Fibroblast of skin of right quadriceps (primary cell): ENCODE measurements at regions not wholly inside any gene's neighbourhood (a gene's known extent, or its start where the extent isn't known, plus 50 kb on each side); places are given as distances from the start of the nearest gene placed in this dataset.

Experiments used
- DNase-seq: peaks from one replicate; pipeline ENCODE4 v3.0.0-alpha.2; 2013

DNA sequence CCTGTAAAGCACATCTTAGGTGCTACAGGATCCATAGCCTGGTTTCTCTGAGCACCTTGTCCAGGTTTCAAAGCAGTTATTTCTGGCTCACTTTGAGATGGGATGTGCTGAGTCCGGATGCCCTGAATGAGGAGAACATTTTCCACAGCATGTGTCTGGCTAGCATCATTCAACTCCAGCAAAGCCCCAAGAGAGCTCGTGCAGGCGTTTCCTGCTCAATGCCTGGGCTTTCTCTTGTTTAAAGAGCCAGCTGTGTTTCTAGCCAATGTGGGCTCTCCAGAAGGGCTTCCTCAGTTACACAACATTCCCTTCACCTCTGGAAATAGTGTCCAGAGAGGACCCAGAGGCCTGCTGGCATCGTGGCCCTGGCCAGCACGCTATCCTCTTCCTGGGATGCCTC is 411.7 kb downstream of the DMAC1 start:
- no peak for DNase-seq

DNA sequence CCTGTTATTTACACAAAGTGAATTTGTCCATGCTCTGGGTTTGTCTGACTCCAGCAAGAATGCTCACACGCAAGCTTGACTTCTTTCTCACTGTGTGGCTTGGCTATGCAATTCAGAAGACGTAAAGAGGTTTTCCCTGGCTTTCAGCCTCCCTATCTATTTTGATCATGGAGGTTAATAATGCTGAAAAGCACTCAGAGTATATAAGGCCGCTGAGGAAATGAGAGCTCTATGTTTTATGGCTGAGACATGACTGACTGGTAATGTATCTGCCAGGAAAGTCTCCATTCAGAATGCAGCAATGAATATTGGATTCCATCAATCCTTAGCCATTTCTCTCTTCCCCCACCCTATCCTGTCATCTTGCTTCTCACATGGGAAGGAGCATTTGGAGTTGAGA is 417.3 kb downstream of the DMAC1 start:
- no peak for DNase-seq

DNA sequence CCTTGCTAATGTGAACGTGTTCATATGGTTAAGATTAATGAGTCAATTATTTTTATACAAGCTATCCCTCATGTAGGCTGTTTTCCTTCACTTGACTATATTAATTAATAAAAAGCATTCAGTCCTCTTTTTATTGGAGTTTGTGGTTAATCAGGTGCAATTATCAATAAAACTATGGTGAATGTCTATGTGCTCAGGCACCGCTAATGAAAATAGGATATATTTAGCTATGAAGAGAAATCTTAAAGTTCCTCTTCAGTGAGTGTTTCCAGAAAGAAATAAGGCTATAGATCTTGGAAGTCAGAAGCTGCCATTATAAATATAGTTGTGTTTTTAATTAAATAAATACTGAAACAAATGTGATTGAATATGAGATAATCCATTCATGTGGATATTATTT is 422.1 kb downstream of the DMAC1 start:
- DNase-seq: no peak

DNA sequence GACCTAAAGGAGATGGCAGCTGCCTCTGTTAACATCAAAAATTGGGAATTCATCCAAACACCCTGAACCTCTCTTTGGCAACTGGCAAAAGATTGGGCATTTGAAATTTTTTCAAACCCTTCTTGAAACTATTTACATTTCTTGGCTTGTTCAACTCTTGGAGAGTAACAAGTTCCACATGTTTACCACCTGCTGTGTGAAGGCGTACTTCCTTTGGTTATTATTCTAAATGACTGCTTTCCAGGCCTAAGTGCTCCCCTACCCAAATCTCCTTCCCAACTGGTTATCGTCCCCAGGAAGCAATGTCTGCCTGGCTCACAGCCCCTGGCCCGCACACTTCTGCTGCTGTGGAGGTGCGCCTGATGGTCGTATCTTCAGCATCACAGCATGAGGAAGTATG is 422.7 kb downstream of the DMAC1 start:
- DNase-seq: peak; percentile 54

DNA sequence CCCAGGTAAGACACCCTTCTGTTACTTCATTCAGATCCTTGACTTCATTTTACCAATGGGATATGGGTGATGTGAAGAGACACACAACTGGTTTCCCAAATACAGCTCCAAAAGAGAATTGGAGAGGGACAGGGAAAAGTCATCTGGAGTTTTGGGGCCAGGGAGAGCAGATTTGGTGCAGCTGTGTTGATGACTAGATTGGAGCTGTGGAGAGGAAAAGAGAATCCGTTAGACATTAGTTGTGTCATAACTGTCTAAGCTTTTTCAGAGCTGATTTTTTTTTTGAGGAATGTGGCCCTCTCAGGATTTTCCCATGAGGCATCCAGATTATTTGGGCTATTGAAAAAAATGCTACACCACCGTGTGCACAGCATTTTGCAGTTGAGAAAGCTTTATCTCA is 423.4 kb downstream of the DMAC1 start:
- DNase-seq: no peak

DNA sequence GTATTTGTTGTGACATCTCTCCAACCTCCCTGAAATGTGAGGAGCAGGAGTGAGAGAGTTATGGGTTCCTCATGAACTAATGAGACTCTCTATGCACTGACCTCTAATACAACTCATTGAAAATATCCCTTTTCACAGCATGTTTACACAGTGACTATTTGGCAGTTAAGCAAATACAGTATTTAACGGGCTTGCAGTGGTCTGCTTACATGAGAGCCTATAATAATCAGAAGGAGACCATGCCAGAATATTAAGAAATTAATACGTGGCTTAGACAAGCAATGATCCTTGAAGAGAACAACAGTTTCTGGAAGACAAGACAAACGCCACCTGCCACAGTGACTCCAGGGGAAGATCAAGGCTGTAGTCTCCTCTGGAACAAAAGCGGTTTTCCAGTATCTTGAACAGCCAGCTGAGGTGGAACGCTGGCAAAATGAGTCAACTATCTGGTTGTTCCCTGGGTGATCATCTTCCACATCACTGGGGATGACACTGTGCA is 424.5 kb downstream of the DMAC1 start:
- no peak for DNase-seq

DNA sequence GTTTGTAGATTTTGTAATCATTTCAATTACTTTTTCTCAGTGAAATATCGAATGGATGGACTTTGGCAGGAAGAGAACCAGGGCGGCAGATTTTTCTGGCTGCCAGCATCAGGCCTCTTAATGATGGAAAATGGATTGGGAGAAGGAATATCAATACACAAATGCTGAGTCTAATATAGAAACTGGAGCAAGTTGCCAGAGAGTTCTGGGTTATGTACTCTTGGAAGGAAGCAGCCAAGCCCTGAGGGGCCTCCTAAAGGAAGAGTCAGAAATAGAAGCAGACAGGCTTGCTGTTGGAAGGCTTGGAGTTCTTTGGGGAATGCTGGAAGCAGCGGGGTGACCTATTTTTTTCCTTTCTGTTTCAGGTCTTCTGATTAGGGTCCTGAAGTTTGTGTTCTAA is 428.6 kb downstream of the DMAC1 start:
- no peak for DNase-seq

DNA sequence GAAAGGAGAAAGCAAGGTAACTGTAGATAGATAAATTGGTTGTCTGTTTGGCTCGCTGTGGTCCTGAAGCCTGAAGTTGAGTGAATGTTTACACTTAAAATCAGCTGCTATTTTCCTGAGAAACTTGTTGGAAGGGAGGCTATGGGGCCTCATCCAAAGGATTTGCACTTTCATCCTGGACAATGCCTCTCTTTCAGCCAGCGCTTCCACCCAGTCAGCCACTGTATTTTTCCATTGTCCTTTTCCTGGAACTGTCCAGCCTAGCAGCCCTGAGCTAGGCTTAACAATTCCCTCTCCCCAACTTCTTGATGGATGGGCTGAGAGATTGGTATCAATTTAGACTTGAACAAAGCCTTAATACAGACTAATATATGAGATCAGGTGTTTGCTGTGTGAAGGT is 429.2 kb downstream of the DMAC1 start:
- DNase-seq: no peak

DNA sequence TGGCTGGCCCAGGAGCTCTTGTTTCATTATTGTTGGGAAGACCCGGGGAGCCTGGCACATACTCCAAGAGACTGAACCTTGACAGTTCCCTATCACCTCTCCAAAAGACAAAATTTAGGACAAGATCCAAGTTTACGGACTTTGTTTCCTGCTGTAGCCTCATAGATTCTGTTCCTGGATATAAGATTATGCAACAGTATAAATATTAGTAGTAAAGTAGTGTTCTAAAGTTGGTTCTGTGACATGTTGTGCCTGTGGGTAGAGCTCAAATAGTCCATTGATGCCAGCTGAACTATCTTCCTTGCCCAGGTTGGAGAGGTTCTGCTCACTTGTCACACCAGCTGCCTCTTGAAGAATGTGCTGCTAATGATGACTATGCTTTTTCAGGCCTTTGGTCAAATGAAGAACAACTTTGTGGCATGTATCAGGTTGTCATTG is 430.2 kb downstream of the DMAC1 start:
- DNase-seq: no peak

DNA sequence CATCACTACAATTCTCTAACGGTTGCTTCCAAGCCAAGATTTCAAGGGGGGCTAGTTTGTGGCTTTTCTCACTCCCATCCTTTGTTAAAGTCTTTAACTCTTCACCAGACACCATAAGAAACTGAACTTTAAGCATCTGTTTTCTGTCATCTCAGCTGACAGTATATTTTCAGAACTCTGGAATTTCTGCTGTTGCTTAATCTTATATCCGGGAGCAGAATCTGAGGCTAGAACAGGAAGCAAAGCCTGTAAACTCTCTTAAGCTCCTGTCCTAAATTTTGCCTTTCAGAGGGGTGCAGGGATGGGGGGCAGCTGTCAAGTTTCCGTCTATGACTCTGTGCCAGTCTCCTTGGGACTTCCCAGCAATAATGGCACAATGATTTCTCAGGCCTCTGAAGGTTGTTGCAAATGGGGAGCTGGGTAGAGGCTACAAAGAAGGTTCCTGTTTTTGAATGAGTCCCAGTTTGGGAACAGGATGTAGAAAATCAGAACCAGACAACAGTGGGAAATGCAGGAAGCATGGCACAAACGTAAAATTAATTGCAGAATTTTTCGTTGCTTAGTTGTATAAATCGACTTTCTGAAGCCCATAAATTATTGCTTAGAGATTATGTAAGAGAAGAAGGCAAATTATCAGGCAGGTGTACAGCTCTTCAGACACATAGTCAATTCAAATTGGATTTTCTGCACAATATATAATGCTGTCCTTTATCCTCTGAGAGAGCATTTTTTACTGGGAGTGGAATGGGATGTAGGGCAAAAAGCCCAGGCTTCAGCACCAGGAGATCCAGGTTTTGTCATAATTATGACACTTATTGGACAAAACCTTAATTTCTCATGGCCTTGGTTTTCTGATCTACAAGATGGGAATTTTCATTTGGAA is 430.9 kb downstream of the DMAC1 start:
- DNase-seq: peak; percentile 91

DNA sequence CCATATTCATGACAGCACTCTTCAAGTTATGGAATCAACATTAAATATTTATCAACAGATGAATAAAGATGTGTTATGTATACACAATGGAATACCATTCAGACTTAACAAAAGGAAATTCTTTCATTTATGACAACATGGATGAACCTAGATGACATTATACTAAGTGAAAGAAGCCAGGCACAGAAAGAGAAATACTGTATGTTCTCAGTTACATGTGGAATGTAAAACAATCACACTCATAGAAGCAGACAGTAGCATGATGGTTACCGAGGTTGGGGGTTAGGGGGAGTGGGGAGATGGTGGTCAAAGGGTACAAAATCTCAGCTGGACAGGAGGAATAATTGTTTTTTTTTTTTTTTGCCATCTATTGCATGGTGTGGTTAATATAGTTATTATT is 431.9 kb downstream of the DMAC1 start:
- DNase-seq: no peak

DNA sequence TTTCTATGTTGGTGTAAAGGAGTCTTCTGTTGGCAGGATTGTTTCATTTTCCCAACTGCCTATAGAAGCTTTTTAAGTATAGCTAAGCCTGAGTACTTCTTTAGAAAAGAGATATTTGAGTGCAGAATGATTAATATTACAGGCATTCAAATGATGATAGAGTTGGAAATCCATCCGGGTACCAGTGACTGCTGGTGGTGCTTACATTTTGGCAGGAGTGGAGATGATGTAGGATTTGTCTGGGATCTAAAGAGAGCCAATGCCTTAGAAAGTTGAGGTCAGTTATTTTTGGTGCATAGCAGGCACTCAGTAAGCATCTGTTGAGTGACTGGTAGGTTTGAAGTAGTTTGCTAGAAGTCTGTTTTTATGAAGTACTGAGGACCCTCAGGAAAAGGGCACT is 433.5 kb downstream of the DMAC1 start:
- peak; percentile 72 for DNase-seq

DNA sequence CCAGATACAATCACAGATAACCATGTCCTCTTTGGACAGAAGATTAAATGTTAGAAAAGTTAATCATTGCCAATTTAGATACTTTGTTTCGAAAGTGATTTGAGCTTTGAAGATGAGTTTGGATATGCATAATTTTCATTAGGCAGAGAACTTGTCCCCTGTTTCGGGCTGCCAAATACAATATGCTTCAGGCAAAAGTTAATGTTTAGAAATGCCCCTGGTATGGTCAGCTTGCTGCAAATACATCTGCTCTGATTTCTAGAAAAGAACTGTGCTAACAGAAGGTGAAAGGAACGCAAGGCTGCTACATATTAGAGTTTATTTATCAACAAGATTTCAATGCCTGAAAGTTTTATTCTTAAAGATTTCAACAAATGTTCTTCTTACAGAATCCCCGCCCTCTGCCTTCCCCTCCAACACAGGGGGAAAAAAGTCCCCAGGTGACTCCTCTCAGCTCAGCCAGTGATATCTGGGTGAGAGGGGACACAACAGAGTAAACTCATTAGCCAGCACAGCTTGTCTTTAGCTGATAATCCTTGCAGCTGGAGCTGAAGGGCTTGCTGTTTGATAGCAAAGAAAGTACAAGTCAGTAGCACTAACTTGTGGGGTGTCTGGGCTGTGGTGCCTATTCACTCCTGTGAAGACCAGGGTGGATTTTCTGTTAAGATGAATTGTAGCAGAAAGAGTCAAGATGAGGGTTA is 435.7 kb downstream of the DMAC1 start:
- no peak for DNase-seq

DNA sequence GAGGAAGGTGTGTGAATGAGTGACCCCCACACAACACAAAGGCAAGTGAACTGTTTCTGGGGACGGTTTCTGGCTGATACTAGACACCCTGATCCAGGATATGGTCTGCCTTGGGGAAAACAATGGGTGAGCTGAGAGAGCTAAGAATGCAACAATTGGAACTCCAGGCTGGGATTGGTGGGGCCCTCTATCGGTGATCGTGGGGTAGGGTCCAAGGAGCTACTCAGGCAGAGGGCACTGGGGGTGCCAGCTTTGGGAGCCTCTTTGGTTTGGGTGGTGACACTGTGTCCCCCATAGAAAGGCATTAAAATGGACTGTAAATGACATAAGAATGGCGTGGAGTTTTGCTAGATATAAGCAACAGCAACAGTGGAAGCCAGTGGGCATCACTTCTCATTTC is 439.1 kb downstream of the DMAC1 start:
- DNase-seq: no peak

DNA sequence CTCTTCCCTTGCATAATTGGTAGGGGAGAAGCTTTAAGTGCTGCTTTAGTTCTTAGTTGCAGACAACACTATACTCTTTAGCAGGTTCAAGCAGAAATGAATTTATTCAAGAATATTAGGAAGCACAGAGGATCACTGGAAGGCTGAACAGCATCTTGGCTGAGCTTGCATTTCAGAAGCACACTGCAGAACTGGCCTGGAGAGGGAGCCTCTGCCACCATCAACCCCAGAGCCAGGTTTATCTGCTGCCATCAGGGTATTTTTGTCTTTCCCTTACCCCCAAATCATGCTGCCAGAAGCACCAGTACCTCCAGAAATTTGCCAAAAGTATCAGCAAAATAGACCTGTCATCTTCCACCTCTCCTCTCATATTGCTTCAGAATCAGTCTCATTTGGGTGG is 440.7 kb downstream of the DMAC1 start:
- DNase-seq: no peak

DNA sequence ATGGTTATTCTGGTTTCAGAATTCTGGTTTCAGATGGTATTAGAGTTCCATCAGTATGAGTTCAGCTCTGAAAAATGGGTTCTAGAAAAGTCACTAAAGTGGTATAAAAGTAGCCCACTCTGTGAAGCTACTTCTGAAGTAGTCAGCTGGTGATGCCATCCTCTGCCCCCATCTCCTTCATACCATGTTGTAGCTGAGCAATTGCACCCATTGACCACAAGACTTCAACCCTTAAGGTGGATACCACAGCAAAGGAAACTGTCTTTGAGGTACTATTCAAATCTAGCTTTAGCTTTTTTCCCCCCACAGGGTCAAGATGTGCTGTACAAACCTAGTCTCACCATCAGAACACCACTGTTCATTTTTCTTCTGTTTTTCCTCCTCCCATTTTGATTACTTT is 444.9 kb downstream of the DMAC1 start:
- no peak for DNase-seq

DNA sequence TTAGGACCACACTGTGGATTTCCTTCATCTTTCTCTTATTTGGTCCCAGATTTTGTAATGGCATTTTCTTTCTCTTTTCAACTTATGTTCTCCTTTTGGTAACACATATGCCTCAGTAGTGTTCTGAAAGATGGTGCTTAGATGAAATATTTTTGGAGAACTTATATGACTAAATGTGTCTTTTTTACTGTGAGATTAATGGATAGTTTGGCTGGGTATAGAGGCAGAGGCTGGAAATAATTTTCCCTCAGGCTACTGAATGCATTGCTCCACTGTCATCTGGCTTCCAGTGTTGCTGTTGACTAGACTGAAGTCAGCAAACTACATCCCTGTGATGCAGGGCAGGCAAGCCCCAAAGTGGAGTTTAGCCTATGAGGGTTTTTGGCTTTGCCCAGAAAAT is 450.9 kb downstream of the DMAC1 start:
- no peak for DNase-seq

DNA sequence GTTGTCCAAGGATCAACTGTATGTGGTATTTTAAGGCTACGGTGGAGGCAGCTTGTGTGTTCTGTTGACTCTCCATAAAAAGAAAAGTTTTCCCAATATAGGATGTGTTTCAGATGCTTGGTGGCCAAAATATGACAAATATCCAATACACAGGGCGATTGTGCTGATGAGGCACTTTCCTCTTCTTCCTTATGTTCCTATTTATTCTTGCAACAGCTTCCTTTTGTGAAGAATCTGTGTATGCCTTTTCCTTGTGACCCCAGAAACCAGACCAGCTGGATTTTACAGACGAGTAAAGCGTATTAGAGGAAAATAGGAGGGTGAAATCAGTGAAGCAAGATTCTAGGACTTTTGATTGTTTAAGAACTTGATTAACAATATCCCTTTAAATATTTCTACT is 452.0 kb downstream of the DMAC1 start:
- DNase-seq: no peak

DNA sequence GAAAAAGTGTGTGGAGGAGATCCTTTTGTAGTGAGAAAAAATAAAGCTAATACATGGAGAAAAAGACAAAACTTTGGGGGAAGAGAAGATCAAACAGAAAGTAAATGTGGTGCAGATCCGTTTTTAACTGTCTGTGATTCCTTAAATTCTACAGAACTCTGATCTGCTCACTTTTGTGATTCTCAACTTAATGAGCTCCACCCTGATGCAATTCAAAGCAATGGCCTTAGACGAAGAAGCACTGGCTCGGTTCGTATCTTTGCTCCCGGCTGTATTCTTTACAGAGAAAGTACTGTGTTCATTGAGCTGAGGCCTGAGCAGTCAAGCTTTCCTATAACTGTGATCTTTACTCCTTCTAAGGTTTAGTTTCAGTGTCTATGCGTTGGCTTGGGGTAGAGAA is 453.4 kb downstream of the DMAC1 start:
- DNase-seq: no peak

DNA sequence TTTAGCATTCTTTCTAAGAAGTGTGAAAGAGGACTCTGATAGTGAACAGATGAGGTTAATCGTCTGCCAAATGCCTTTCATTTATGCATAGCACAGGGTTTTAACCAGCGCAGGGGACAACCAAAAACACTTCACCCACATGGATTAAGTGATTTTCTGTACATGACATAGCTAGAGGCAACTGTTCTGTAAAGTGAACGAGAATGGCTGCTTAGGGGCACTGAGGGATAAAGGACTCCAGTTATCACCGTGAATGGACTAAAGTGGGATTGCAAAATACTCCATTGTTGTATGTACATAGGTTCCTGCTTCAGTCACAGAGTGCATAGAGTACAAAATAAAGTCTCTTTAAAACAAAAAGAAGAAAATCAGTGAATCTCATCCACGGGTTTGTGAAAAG is 456.8 kb downstream of the DMAC1 start:
- no peak for DNase-seq

DNA sequence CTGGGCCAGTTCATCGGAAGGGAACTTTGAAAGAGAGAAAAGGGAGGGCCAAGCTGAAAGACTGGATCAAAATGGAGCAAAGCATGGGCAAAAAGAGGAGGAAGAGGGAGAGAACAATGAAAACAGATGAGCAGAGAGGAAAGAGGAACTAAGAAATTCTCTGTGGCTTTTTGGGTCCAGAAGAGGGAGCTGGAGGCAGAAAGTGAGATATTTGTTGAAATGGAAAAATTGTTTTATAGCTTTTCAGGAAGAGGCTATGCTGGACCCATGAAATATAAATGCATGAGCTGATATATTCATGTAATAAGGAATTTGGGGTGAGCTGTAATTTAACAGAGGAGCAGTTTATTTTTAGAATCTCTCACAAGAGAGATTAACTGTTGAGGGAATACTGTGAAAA is 457.3 kb downstream of the DMAC1 start:
- DNase-seq: no peak

DNA sequence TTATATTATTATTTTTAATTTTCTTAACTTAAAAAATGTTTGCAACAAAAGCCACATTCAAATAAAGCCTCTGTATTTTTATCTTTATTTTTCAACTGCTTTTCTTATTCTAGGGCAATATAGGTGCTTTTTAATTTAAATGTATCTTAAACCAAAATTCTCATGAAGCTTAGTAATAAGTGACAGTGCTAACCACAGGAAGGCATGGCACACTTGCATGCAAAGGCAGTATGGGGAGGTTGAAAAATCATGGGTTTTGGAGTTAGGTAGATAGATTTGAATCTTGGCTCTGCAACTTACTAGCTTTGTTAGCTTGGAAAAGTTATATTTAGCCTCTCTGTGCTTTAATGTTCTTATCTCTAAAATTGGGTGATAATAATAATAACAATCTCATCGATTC is 458.0 kb downstream of the DMAC1 start:
- no peak for DNase-seq

DNA sequence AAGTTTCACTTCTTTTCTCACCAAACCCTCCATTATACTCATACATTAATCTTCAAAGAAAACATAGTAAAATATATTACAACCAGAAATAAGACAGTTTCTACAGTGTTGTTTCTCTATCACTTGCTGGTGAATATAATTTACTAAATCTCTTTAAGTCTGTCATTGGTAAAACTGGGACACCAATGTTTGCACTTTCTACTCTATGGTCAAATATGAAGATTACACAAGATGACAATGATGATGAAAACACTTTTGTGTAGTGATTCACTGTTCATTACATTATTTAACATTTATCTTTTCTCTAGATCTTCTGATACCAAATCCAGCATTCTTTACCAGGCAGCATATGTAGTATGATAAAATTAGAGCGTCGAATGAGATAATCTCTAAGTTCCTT is 459.1 kb downstream of the DMAC1 start:
- DNase-seq: no peak

DNA sequence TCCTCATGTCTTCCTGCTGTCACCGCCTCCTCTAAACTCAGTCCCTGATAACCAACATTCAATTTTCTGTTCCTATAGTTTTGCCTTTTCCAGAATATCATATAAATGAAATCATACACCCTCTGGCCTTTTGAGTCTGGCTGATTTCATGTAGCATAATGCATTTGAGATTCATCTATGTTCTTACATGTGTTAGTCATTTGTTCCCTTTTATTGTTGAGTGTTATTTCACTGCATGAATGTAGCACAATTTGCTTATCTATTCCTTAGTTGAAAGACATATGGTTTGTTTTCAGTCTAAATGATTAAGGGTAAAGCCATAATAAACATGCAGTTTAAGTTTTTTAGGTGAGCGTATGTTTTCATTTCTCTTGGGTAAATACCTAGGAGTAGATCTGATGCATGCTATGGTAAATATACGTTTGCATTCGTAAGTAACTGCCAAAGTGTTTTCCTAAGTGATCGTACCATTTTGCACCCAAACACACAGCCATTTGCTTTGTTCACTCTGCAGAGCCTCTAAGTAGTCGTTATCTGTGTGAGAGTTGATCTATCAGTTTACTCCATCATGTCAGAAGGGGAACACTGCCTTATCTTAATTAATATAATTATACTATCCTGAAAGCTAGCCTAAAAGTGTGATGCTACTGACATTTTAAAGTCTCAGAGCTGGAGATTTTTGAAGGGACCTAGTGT is 460.8 kb downstream of the DMAC1 start:
- DNase-seq: no peak
